ENCODE measurements at regions not wholly inside any gene's neighbourhood (a gene's known extent, or its start where the extent isn't known, plus 50 kb on each side); places are given as distances from the start of the nearest gene placed in this dataset.
A peak's percentile ranks its signal among the peaks of the same experiment; 100 is the strongest.

DNA sequence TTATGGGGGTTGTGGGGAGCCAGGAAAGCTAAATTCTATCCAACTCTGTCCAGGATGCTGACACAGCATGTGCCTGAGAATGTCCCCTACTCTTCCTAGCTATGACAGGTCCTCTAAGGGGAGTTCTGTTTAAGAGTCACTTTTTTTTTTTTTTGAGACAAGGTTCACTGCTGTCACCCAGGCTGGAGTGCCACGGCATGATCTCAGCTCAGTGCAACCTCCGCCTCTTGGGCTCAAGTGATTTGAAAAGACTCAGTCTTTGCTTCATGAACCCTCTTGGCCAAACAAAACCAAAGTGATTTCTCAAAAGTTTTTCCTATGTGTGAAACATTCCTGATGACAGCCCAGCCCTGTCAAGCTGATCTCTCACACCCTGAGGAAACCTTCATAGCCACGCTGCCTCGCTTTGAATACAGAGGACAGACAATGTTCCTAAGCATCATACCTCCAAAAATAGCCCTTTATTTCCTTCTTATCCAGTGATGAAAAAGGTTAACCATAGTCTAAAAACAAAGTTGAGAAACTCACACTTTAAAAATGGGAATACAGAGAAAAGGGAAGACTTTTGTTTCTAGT lies 105.5 kb upstream of the PROK2 start:
- no peak for DNase-seq (ENCODE audit: low read depth in 2 of 2)

DNA sequence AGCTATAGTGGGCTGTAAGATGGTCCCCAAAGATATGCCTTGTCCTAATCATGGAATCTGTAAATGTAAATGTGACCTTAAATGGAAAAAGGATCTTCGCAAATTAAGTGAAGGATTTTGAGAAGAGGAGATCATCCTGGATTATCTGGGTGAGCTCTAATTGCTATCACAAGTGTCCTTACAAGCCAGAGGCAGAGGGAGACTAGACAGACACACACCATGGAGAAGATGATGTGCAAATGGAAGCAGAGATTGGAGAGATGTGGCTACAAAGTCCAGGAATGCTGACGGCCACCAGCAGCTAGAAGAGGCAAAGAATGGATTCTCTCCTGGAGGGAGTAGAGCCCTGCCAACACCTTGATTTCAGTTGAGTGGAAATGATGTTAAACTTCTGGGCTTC lies 102.3 kb upstream of the PROK2 start:
- DNase-seq (ENCODE audit: low read depth in 2 of 2): no peak

DNA sequence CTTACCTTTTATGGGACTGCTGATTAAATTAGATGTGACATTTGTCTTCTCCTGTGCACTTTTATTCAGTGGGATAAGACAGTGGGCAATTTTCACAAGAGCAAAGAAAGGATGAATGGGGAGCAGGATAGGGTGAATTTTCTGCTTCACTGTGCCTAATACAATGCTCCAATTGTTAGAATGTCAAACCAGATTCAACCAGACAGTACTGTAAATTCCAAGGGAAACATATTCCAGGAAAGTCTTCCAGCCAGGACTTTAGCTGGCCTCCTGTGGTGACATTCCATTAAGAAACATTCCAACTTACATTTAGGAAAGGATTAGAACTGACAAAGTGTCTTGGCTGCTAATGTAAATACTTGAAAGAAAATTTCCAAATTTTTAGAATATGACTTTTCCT lies 100.1 kb upstream of the PROK2 start:
- DNase-seq (ENCODE audit: low read depth in 2 of 2): no peak

DNA sequence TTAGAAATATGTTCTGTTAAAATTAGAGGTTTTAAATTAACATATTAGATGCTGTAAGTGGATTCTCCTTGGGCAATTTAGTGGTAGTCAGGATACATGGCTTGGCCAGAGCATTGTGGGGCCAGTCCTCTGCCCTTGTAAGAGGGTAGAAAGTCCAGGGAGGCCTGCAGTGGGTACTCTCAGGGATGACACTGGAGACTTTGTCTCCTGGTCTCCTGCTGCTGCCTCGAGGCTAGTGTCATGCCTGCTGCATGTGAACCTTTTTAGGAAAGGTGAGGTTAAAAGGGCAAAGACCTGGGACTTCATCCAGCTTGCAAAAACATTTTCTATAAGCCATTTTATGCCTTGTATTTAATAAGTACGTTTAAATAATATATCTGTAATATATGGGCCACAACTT lies 96.8 kb upstream of the PROK2 start:
- DNase-seq (ENCODE audit: low read depth in 2 of 2): no peak

DNA sequence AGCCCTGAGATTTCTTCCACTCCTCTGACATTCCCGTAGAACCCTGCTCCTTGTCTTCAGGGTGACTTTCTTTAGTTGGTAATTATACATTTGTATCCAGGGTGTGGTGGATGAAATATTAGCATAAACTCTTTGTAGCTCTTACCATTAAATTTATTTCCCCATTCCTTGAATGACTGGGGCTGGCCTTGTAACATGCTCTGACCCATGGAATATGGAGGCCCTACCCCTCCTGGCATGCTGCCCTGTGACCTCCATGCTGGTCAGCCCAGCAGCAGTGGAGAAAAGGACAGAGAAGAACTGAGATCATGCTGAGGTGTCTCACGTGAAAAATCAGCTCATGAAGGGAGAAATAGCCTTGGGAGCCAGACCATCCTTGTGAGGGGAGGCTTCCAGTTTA lies 96.1 kb upstream of the PROK2 start:
- no peak for DNase-seq (ENCODE audit: low read depth in 2 of 2)

DNA sequence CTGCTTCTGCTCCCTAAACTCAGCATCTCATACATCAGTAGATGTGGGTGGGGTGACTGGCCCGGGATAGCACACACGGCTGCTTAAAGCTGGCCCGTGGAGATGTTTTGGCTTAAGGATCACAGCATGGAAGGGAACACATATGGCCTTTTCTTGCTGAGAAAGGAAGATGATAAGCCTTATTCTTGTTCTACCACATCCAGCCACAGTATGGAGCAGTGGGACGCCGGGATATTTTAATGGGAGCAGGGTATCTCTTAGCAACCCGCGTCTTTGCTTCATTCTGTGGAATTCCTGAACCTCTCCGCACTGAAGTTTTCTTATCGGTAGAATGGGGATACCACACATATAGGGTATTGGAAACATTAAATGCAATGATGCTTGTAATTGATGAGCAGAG lies 94.1 kb upstream of the PROK2 start:
- no peak for DNase-seq (ENCODE audit: low read depth in 2 of 2)

DNA sequence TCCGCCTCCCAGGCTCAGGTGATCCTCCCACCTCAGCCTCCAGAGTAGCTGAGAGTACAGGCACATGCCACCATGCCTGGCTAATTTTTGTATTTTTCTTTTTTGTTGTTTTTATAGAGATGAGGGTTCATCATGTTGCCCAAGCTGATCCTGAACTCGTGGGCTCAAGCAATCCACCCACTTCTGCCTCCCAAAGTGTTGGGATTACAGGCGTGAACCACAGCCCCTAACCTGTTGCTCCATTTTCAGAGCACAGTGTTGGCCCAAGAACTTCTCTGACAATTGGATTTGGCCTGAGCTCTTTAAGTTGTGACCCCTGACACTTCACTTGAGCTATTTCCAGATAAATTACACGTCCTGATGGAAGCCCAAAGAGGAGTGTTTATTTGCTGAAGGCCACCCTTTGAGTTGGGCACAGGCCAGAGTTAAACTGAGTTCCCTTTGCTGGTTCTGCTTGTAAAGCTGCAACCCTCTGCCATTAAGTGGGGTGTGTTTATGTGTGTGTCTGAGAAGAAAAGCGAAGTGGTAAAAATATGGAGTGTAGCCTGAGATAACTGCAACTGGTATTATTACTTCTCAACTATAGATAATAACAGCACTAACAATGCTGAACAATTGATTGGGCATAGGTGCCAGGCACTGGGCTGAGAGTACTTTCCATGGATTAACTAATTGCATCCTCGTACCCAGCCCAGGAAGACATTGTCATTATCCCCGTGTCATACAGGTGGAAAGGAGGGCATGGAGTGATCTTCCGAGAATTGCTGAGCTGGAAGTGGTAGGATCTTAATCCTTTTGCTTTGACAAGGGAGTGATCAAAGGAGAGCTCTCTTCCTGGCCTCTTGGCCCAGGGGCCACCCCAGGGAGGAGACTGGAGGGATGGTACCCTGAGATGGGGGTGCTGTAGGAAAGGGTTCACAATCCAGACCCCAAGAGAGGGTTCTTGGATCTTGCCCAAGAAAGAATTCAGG lies 91.5 kb upstream of the PROK2 start:
- DNase-seq (ENCODE audit: low read depth in 2 of 2): no peak

DNA sequence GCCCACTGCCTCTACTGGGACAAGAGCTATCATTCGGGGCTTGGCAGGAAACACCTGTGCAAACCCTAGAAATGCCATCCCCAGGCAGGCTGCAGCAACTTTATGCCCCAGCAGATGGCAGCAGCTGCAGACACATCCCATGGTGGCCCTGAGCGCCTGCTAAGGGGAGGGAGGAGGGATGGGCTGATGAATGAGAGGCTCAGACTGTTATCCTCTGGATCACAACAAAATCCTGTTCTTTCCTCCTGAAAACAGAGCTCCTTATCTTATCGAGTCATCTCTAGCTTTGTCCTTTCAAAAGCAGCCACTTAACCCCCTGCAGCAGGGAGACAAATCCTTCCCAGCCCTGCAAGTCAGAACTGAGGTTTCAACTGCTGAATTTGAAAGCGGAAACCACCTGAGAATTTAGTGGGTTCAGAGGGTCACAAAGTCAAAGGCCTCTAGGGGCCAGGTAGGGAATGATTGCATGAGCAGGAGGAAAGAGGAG lies 90.6 kb upstream of the PROK2 start:
- DNase-seq (ENCODE audit: low read depth in 2 of 2): peak; percentile 68 to 76

DNA sequence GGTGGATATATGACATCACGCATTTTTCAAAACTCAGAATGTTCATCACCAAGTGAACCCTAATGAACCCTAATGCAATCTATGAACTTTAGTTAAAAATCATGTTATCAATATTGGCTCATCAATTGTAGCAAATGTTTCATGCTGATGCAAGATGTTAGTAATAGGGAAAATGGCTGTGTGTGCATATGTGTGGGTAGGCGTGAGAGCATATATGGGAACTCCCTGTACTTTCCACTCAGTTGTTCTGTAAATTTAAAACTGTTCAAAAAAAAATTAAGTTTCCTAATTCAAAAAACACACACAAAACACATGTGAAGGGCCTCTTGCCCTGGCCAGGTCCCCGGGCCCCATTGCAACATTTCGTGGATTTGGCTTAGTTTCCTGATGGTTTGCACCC lies 89.7 kb upstream of the PROK2 start:
- DNase-seq (ENCODE audit: low read depth in 2 of 2): no peak

DNA sequence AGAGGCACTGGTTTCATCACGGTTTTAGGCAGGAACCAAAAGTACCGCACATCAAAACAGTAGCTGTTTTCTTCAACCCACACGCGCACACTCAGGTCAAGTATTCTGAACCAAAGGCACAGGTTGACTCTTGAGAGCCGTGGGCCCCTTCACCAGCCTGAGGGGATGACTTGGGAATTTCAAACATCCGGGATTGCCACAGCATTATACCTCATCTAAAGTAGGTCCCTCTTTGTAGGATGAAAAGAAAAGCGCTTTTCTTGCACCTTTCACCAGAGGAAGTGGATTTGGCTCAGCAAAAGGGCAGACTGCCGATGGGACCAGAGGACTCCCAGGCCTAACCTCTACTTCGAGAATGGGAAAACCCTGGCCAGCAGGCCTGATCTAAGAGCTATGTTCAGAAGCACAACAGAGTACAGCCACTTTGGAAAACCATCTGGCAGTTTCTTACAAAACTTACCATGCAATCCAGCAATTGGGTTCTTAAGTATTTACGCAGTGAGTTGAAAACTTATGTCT lies 88.2 kb upstream of the PROK2 start:
- DNase-seq (ENCODE audit: low read depth in 2 of 2): peak in 1 of 2 donors; percentile 4

DNA sequence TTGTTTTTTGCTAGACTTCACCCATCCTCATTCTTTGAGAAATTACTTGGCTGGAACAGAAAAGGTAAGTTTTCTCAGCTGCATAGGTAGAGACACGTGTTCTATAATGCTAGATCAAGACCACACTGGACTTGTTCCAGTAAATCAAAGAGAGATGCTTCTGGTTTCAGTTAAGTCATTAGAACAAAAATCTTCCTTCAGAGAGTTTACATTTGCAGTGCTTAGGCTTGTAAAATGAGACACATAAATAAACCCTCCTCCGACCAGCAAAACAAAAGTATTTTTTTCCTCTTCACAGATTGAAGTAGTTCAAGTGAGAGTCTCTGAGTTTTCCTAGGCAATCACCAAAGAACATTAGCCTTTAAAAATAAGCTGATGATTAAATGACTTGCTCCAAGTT lies 87.3 kb upstream of the PROK2 start:
- no peak for DNase-seq (ENCODE audit: low read depth in 2 of 2)

DNA sequence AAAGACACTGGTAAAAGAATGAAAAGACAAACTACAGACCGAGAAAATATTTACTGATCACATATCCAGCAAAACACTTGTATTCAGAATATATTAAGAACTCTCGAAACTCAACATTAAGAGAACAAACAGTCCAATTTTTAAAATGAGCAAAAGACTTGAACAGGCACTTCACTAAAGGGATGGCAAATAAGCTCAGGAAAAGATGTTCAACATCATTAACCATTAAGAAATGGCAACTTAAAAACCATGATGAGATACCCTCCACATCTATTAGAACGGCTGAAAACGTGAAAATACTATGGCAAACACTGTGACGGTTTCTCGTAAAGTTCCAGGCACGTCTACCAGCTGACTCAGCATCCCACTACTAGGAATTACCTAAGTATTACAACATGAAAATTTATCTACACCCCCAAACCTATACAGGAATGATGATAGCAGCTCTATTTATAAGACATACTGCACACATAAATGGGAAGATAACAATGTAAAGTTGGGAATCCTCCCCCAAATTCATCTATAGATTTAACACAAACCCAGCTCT lies 86.1 kb upstream of the PROK2 start:
- DNase-seq (ENCODE audit: low read depth in 2 of 2): no peak

DNA sequence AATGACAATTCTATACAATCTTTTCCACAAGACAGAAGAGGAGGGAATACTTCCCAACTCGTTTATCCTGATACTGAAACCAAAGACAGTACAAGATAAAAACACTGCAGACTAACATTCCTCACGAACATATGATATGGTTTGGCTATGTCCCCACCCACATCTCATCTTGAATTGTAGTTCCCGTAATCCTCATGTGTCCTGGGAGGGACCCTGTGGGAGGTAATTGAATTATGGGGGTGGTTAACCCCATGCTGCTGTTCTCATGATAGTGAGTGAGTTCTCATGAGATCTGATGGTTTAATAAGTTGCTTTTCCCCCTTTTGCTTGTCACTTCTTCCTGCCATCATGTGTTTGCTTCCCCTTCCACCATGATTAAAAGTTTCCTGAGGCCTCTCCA lies 83.9 kb upstream of the PROK2 start:
- no peak for DNase-seq (ENCODE audit: low read depth in 2 of 2)

DNA sequence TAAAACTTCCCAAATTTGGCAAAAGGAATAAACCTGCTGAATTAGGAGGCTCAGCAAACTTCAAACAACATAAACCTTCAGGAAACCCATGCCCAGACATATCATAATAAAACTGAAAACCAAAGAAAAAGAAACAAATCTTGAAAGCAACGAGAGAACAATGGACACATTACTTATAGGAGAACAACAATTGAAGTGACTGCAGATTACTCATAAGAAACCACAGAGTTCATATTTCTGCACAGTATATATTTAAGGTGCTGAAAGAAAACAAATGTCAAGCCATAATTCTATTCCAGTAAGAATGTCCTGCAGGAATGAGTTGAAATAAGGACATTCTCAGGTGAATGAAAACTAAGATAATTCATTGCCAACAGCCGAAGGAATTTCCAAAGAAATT lies 80.8 kb upstream of the PROK2 start:
- no peak for DNase-seq (ENCODE audit: low read depth in 2 of 2)

DNA sequence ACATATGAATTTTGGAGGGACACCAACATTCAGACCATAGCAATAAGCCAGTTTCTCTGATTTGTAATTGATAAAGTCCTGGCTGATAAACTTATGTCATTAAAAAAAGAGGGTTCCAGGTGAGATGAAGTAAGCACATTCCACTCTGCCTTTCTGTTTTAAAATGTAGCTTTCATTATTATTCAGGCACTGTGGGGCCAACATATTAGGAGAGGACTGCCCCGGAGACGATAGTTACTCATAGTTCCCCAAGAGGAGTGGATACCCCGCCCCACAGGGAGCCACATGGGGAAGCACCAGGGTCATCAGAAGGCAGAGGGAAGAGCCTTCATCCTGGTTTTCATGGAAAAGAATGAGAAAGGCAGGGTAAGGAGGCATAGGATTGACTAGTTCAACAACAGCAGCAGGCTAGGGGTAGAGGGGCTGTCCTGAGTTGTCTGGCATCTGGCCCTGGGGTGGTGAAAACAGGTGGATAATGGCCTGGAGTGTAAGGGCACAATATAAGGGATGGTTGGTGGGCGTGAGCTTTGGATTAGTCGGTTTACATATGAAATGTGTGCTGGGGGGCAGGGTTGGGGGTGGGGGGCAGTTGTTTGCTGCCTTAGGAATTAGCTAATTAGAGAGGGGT lies 78.7 kb upstream of the PROK2 start:
- DNase-seq (ENCODE audit: low read depth in 2 of 2): no peak

DNA sequence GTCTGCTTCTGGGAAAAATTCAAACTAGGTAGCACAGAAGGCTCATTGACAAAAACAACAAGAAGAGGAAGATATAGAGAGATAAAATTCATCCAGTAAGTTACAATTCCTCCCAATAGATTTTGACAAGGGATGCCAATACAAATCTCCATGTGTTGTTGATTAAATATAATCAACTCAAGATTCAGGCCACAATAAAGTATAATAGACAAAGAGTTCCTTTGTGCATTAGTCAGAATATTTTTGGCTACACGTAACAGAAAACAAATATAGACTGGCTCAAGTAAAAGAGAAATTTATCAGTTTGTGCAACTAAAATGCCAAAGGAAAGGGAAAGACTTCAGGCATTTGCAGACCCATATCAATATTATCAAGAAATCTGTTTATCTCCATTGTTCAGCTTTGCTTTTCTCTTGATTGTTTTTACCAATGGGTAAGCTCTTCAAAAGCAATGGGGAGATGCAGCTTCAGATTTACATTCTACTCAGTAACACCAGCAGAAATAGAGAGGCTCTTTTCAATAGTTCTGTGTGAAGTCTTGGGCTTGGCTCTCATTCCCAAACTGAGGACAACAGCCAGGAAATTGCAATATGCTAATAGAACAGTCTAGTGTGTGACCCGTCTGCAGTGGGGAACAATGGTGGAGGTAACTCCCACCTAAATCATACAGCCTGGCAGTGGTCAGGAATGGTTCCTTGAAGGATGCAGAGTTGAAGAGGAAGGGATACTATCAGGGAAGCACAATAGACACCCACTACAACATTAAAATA lies 77.6 kb upstream of the PROK2 start:
- DNase-seq (ENCODE audit: low read depth in 2 of 2): no peak

DNA sequence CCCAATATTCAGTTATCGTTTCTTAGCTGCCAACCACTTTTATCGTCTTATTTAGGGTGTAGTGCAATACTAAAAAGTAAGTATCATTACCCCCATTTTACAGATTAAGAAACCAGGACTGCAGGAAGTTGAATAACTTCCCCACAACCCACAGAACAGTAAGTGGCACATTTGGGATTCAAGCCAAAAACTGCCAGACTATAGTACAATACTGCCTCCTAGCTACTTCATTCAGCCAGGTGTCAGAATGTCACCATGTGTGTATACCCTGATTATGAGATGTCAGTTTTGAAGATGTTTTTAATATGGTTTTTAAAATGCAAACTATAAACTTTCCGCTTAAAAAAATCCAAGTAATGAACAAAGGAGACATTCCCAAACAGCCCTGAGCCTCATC lies 74.2 kb upstream of the PROK2 start:
- DNase-seq (ENCODE audit: low read depth in 2 of 2): no peak

DNA sequence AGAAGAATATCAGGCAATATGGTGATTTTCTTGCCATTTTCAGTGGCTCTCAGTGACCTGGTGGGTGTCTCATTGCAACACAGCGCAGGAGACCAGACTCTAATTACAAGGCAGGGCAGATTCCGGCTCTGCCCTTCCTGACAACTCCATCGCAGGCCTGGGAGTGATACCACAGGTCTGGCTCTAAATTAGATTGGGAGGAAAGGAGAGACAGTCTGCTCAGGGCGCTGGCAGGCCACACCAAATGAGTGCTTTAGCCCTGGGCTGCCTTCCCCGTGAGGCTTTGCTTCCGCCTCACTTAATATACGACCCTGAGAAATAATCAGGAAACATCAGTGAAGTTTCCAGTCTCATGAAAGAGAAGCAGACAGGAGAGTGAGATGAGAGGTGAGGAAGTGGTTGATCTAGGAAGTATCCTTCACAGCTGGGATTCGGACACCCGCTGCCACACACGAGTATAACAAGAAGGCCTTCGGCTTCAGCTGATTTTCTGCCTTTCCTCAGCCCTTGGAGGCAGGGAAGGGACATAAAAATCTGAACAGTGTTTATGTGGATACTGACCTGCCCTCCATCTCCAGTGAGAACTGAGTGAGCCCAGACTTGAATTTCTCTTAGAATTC lies 73.7 kb upstream of the PROK2 start:
- DNase-seq (ENCODE audit: low read depth in 2 of 2): no peak

DNA sequence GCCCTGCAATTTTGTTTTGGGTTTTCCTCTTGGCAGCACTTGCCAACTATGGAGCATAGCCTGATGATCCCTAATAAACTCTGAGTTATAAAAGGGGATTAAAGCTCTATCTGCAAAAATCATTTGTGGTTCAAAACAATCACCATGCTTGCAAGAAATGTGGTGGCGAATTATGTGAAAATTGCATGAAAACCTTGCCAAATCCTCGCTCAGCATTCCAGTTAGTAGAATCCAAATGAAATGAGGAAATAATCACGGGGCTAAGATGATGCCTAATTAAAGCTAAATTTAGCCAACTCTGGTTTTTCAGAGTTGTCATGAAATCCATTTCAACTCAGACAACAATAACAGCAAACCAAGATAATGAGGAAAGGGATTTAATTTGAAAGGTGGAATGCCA lies 73.0 kb upstream of the PROK2 start:
- DNase-seq (ENCODE audit: low read depth in 2 of 2): no peak

DNA sequence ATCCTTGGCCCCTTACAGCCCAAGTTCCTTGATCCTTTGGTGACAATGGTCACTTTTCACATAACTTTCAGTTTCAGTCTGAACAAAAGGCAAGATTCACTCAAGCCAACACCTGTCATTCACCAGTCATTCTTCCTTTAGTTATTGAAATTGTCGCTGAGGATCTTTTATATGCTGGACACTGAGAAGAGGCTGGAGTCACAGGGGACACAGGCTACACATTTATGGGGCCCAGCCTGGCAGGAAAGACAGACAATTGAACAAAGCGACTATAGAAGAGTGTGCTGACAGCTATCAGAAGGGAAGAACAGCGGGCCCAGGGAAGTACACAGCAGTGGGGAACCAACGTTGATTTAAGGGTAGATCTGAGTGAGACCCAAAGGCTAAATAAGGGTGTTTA lies 69.8 kb upstream of the PROK2 start:
- DNase-seq (ENCODE audit: low read depth in 2 of 2): no peak

DNA sequence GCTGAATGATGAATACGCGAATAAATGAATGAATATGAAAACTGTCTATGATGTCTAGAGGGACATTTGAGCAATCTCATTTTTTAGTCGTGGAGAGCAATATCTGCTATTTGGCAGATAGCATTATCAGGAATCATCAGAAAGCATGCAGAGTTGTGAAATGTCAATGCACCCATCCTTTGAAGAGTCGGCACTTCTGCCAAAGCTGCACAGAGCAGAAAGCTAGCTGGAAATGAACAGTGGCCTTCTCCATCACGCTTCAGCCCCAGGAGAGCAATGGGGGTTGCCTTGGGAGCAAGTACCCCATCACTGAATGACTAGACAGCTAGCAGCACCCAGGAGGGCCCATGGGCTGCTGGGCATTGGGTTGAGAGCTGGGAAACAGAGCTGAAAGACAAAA lies 69.1 kb upstream of the PROK2 start:
- DNase-seq (ENCODE audit: low read depth in 2 of 2): no peak

Measured in activated CD4-positive, alpha-beta T cell treated with anti-CD3 and anti-CD28 coated beads for 24 hours (primary cell).